ENCODE measurements at regions not wholly inside any gene's neighbourhood (a gene's known extent, or its start where the extent isn't known, plus 50 kb on each side); places are given as distances from the start of the nearest gene placed in this dataset.

DNA sequence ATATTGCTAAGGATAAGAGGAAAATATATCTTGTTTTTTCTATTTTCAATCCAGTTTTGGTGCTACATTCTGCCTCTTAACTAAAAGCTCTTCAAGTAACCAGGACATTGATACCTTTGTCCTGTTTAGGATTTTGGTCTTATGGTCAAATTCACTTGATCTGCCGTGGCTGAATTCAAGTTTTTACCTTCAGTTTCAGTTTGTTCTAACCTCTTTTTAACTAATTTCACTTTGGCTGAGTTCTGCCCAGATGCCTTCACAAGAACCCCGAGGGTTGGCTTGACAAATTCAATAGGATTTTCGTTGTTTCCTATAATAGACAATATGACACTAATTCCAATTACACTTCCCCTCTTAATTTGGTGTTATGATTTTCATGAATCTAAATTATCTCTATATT is 84.5 kb upstream of the C1orf21 start:
- intact Hi-C loops (cut with micrococcal nuclease): no loop called here

GRCh38 chr1:184310157-184310819 is 76.5 kb upstream of the C1orf21 start:
- intact Hi-C loops (cut with micrococcal nuclease): no loop called here

- intact Hi-C loops (cut with micrococcal nuclease): no loop called here
Measured at GRCh38 chr1:184311580-184311979, 75.2 kb upstream of the C1orf21 start.

DNA sequence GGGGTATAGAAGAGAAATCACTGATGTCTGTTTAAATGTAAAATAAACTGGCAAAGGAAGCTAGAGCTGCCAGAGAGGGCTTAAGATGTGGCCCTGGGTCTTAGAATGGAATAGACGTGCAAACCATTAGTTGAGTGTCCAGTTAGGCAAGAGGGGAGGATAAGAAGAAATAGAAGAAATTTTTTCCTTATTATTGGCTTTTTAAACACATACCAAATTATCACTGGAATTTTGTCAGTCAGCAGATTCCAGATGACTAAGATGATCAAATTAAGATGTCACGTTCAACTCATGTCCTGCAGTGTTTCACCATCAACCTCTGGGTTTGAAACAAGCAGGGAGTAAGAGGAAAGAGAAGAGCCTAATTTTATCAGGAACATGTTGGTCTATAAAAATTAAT is 71.6 kb upstream of the C1orf21 start:
- intact Hi-C loops (cut with micrococcal nuclease): no loop called here

DNA sequence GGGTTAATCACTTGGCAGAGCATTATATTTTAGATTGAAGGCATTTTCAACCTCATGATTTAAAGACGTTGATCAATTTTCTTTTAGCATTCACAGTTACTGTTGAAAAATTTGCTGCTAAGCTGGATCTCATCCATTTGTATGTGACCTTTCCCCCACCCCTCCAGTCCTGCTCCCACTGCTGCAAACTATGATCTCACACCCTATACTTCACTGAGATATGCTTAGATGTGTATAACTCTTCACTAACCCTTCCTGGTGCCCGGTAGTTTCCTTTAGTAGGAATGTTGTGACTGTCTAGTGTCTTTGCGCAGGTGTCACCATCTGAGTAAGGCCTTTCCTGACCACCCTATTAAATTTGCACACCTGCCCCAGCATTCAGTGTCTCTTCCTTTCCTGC is 67.0 kb upstream of the C1orf21 start:
- intact Hi-C loops (cut with micrococcal nuclease): no loop called here

- intact Hi-C loops (cut with micrococcal nuclease): no loop called here
Measured at GRCh38 chr1:184322253-184322652, 64.6 kb upstream of the C1orf21 start.

GRCh38 chr1:184324972-184325371 is 61.9 kb upstream of the C1orf21 start:
- intact Hi-C loops (cut with micrococcal nuclease): no loop called here

DNA sequence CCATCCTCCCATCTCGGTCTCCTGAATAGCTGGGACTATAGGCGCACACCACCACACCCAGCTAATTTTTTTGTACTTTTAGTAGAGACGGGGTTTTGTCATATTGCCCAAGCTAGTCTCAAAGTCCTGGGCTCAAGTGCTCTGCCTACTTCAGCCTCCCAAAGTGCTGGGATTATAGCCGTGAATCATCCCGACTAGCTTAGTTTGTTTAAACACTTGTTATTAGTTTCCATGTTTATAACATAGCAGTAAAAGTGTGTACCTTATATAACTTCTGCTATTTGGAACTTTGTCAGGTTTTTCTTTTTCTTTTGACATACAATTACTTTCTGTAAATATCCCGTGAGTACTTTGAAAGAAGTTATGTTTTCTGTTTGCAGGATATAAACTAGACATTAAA is 60.6 kb upstream of the C1orf21 start:
- intact Hi-C loops (cut with micrococcal nuclease): no loop called here

GRCh38 chr1:184329245-184329953 is 57.4 kb upstream of the C1orf21 start:
- intact Hi-C loops (cut with micrococcal nuclease): no loop called here

DNA sequence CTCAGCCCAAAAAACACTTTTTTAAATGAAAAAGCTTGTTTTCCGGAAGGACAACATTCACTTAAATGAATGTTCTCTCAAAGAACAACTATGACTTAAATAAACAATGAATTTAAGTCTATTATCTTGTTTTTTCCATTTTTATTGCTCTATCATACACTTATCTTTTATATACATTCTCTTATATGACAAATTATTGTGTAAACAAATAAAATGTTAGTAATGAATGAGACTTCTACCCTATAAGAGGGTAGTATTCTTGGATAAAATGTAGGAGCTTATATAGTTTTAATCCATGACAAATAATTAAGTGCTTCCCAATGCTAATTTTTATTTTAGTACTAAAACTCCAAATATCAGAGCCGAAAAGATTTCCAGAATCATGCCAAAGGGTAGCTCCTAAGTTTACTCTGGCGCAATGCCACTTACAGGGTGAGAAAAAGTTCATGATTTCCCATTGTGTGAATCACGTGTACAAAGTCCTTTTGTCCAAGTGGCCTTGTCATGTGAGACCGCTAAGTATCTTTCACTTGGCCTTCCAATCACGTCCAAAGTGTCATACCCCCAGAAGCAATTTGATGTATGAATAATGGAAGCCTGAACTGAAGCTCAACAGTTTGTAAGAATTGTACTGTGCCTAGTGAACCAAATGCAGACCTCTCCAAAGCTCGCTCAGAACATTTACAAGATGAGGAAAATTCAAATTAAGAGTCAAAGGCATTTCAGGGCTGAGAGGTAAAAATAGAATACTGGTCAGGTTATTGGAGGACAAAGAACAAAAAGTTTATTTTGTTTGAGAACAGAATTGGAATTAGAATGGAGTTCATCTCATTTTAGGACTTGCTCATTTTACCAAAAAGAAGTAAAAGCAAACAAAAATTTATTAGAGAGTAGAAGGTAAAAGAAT is 56.6 kb upstream of the C1orf21 start:
- intact Hi-C loops (cut with micrococcal nuclease): no loop called here

DNA sequence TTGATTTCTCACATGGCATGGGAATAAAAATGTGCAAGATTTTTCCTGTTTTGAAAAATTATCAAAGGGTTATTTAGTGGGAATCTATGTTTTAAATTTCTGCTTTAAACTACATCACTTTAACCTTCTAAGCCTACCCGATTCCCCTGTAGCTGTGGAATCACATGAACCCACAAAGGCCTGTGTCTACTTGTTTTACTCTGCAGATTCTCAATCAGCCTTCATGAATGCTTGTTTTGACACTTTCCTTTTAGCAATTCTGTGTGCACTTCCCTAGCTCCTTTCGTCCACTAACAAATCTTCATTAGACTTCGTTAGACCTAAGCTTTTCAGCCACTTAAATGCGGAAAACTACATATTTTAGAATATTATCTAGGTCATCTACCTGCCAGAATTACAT is 56.0 kb upstream of the C1orf21 start:
- intact Hi-C loops (cut with micrococcal nuclease): no loop called here
